HG03159 (cell line): ENCODE measurements at regions not wholly inside any gene's neighbourhood (a gene's known extent, or its start where the extent isn't known, plus 50 kb on each side); places are given as distances from the start of the nearest gene placed in this dataset.
"Not testable (repeated sequence)": the region's sequence is repeated elsewhere in the genome, so short reads cannot be mapped to it uniquely, and the experiment has no call there.

ENCODE experiments used
- ATAC-seq: cut with Tn5 transposase; IDR thresholded peaks from one replicate; pipeline ENCODE4 v1.9.1; 2021; ENCODE audit warnings: mild to moderate bottlenecking, moderate library complexity; ENCODE audit not compliant: unreplicated experiment

GRCh38 chr3:153539263-153539662 is 377.2 kb downstream of the RAP2B start:
- no peak for ATAC-seq

GRCh38 chr3:153545471-153545870 is 383.4 kb downstream of the RAP2B start:
- ATAC-seq = no peak

- ATAC-seq = no peak
These were observed 385.9 kb downstream of the RAP2B start for GRCh38 chr3:153547970-153548369.

- not testable (repeated sequence) for ATAC-seq
These were observed 387.7 kb downstream of the RAP2B start for GRCh38 chr3:153549686-153550085.

GRCh38 chr3:153551536-153552285 is 389.7 kb downstream of the RAP2B start:
- ATAC-seq = no peak

- ATAC-seq = no peak
These were observed 391.0 kb downstream of the RAP2B start for GRCh38 chr3:153552887-153553604.

GRCh38 chr3:153553605-153553945 is 391.5 kb downstream of the RAP2B start:
- ATAC-seq = no peak

- no peak for ATAC-seq
These were observed 393.9 kb downstream of the RAP2B start for GRCh38 chr3:153555919-153556318.

- not testable (repeated sequence) for ATAC-seq
These were observed 397.3 kb downstream of the RAP2B start for GRCh38 chr3:153559366-153559765.

- no peak for ATAC-seq
These were observed 405.0 kb downstream of the RAP2B start for GRCh38 chr3:153567011-153567410.

GRCh38 chr3:153567556-153567955 is 405.5 kb downstream of the RAP2B start:
- ATAC-seq = no peak

GRCh38 chr3:153570481-153570880 is 408.5 kb downstream of the RAP2B start:
- not testable (repeated sequence) for ATAC-seq

- no peak for ATAC-seq
These were observed 410.1 kb downstream of the RAP2B start for GRCh38 chr3:153572165-153572564.

- no peak for ATAC-seq
These were observed 410.6 kb downstream of the RAP2B start for GRCh38 chr3:153572654-153573053.

- ATAC-seq = no peak
These were observed 411.5 kb downstream of the RAP2B start for GRCh38 chr3:153573481-153573880.

- no peak for ATAC-seq
These were observed 412.4 kb downstream of the RAP2B start for GRCh38 chr3:153574445-153574844.

GRCh38 chr3:153577059-153577736 is 415.2 kb downstream of the RAP2B start:
- ATAC-seq = no peak

- no peak for ATAC-seq
These were observed 416.0 kb downstream of the RAP2B start for GRCh38 chr3:153578046-153578445.

- no peak for ATAC-seq
These were observed 428.0 kb downstream of the RAP2B start for GRCh38 chr3:153590051-153590450.

GRCh38 chr3:153591561-153592245 is 429.7 kb downstream of the RAP2B start:
- no peak for ATAC-seq

- no peak for ATAC-seq
These were observed 433.3 kb downstream of the RAP2B start for GRCh38 chr3:153595186-153595815.
